ENCODE measurements at regions not wholly inside any gene's neighbourhood (a gene's known extent, or its start where the extent isn't known, plus 50 kb on each side); places are given as distances from the start of the nearest gene placed in this dataset.
"Not testable (repeated sequence)": the region's sequence is repeated elsewhere in the genome, so short reads cannot be mapped to it uniquely, and the experiment has no call there.

- no peak overlapping the region for H3K27ac ChIP-seq
- no peak for DNase-seq (ENCODE audit: low read depth, low spot score)
Measured at GRCh38 chr2:208916881-208917280, 507.0 kb upstream of the MAP2 start.

- H3K27ac ChIP-seq; DNase-seq (ENCODE audit: low read depth, low spot score): not testable (repeated sequence)
Measured at GRCh38 chr2:208921358-208921757, 502.5 kb upstream of the MAP2 start.

GRCh38 chr2:208927867-208928266 lies 496.0 kb upstream of the MAP2 start:
- DNase-seq (ENCODE audit: low read depth, low spot score), result no peak
- H3K27ac ChIP-seq, result no peak overlapping the region

GRCh38 chr2:208929139-208929864 lies 494.5 kb upstream of the MAP2 start:
- no peak for DNase-seq (ENCODE audit: low read depth, low spot score)
- no peak overlapping the region for H3K27ac ChIP-seq

GRCh38 chr2:208929894-208930427 lies 493.9 kb upstream of the MAP2 start:
- no peak overlapping the region for H3K27ac ChIP-seq
- no peak for DNase-seq (ENCODE audit: low read depth, low spot score)

GRCh38 chr2:208935531-208935930 lies 488.3 kb upstream of the MAP2 start:
- DNase-seq (ENCODE audit: low read depth, low spot score), result no peak
- H3K27ac ChIP-seq, result no peak overlapping the region

DNA sequence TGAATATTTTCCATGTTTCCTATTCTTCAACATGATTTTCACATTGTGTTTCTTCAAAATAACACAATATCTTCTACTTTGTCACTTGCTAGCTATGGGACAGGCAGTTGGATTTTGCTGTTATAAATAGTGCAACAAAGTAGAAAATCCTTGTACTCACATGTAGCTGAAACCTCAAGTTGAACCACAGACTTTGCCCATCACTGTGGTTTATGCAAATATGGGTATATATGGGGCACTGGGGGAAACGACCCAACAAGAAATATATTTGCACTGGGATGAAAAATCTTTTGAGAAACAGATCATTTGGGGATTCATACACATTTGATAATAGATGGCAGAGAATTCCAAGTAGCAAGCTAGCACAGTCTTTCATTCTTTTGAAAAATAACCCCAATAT lies 486.3 kb upstream of the MAP2 start:
- H3K27ac ChIP-seq, result no peak overlapping the region
- no peak for DNase-seq (ENCODE audit: low read depth, low spot score)

- no peak for DNase-seq (ENCODE audit: low read depth, low spot score)
- no peak overlapping the region for H3K27ac ChIP-seq
Measured at GRCh38 chr2:208939852-208940251, 484.0 kb upstream of the MAP2 start.

- DNase-seq (ENCODE audit: low read depth, low spot score), result no peak
- H3K27ac ChIP-seq, result no peak overlapping the region
Measured at GRCh38 chr2:208945719-208946256, 478.1 kb upstream of the MAP2 start.

DNA sequence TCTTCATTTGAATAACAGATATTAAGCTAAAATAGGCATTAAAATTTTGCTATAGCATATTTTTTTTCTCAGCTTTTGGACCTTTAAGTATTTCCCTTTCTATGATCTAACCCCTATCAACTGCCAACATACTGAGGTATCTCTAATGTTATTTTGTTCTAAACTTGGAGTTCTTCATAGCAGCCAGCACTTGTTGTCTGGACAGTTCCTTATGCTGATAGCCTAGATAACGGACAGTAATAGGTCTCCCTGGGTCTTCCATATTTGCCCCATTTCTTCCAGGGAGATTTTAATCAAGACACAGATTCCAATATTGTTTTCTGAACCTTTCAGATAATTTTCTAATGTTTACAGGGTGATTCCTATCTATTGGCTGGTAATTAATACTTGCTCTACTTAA lies 475.8 kb upstream of the MAP2 start:
- no peak for DNase-seq (ENCODE audit: low read depth, low spot score)
- H3K27ac ChIP-seq, result no peak overlapping the region

DNA sequence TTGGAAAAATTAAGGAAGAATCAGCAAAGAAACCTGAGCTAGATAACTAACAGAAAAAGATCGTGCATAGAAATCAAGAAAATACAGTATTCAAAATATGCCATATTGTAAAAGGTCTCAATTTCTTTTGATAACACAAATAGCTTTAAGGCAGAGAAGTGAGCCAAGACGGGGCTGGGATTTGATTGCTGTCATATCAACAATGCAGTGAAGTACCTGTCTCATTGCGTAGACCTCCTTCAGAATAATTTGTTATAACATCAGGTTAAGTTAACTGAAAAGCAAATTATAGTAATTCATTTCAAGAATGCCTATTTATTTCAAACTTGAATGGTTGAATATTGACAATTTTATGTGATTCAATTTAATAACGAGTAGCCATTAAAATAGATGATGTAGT lies 453.8 kb upstream of the MAP2 start:
- no peak for DNase-seq (ENCODE audit: low read depth, low spot score)
- H3K27ac ChIP-seq, result no peak overlapping the region

DNA sequence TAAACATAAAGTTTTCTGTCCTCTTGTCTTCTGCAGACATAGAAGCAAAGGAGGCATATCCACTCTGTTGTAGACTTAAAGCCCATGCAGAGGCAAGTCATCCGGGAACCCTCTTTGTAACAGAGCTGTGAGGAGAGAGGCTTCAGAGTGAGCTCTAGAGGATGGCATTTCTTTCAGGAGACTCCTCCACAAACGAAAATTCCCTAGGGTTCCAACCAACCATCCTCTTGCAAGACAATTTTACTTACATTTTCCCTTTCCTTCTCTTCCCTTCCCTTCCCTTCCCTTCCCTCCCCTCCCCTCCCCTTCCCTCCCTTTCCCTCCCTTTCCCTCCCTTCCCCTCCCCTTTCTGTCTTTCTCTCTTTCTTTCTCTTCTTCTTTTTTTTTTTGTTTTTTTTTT lies 446.3 kb upstream of the MAP2 start:
- no peak for DNase-seq (ENCODE audit: low read depth, low spot score)
- H3K27ac ChIP-seq, result no peak overlapping the region

- no peak overlapping the region for H3K27ac ChIP-seq
- no peak for DNase-seq (ENCODE audit: low read depth, low spot score)
Measured at GRCh38 chr2:208978946-208979345, 444.9 kb upstream of the MAP2 start.

- H3K27ac ChIP-seq, result no peak overlapping the region
- no peak for DNase-seq (ENCODE audit: low read depth, low spot score)
Measured at GRCh38 chr2:208980321-208980720, 443.5 kb upstream of the MAP2 start.

GRCh38 chr2:208982831-208983230 lies 441.0 kb upstream of the MAP2 start:
- peak overlapping the region; percentile 72 for H3K27ac ChIP-seq
- DNase-seq (ENCODE audit: low read depth, low spot score), result peak; percentile 67

DNA sequence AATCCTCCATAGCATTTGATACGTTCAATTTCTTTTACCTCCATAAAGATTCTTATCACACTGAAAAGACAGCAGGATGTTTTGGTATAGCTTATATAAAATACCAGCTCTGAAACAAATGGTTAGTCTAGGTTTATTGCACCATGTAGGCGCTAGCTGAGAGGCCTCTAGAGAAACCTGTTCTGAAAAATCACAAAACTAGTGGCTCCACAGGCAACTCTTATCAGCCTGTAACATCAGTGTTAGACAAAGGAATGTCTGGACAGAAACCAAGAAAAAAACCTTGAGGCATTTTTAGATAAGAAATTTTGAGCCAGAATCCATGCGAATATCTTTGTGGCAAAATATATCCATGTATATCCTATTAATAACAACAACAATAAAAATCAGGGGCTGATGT lies 440.4 kb upstream of the MAP2 start:
- peak; percentile 1 for DNase-seq (ENCODE audit: low read depth, low spot score)
- H3K27ac ChIP-seq, result peak overlapping the region; percentile 72

GRCh38 chr2:208984376-208985090 lies 439.3 kb upstream of the MAP2 start:
- peak overlapping the region; percentile 72 for H3K27ac ChIP-seq
- DNase-seq (ENCODE audit: low read depth, low spot score), result peak; percentile 10

GRCh38 chr2:208985644-208986043 lies 438.2 kb upstream of the MAP2 start:
- no peak for DNase-seq (ENCODE audit: low read depth, low spot score)
- no peak overlapping the region for H3K27ac ChIP-seq

- no peak overlapping the region for H3K27ac ChIP-seq
- no peak for DNase-seq (ENCODE audit: low read depth, low spot score)
Measured at GRCh38 chr2:208990716-208991115, 433.1 kb upstream of the MAP2 start.

GRCh38 chr2:208999911-209000310 lies 423.9 kb upstream of the MAP2 start:
- DNase-seq (ENCODE audit: low read depth, low spot score), result no peak
- no peak overlapping the region for H3K27ac ChIP-seq

GRCh38 chr2:209002054-209002453 lies 421.8 kb upstream of the MAP2 start:
- no peak for DNase-seq (ENCODE audit: low read depth, low spot score)
- H3K27ac ChIP-seq, result no peak overlapping the region
